Liver (tissue), 8 donors: ENCODE measurements at regions not wholly inside any gene's neighbourhood (a gene's known extent, or its start where the extent isn't known, plus 50 kb on each side); places are given as distances from the start of the nearest gene placed in this dataset.

Source experiments
- DNase-seq: peaks from one replicate; pipeline ENCODE4 v3.0.0-alpha.2; 2017; ENCODE audit warnings: low spot score
- H3K27ac ChIP-seq, 2 donors: one replicate each; pipeline ENCODE4 v1.7.0; 2013; ENCODE audit warnings: inconsistent platforms in 2 of 2, low read length in 2 of 2, control low read depth in 1 of 2, low read depth in 1 of 2, mild to moderate bottlenecking in 1 of 2
- H3K27me3 ChIP-seq, 4 donors: one replicate each; pipeline versions ENCODE4 v1.6.1 to v1.7.0; 2013; ENCODE audit warnings: low read length in 3 of 4, inconsistent platforms in 1 of 4, mild to moderate bottlenecking in 1 of 4, moderate library complexity in 1 of 4; ENCODE audit not compliant: control insufficient read depth in 4 of 4, insufficient read depth in 4 of 4
- H3K36me3 ChIP-seq, 4 donors: one replicate each; pipeline versions ENCODE4 v1.6.1 to v1.7.0; 2013; ENCODE audit warnings: low read length in 3 of 4, mild to moderate bottlenecking in 3 of 4, low read depth in 1 of 4, moderate library complexity in 1 of 4; ENCODE audit not compliant: control insufficient read depth in 4 of 4, insufficient read depth in 3 of 4
- H3K4me1 ChIP-seq, 4 donors: one replicate each; pipeline versions ENCODE4 v1.6.1 to v1.7.0; 2013; ENCODE audit warnings: low read length in 3 of 4, mild to moderate bottlenecking in 3 of 4, moderate library complexity in 1 of 4; ENCODE audit not compliant: control insufficient read depth in 4 of 4, insufficient read depth in 4 of 4
- H3K4me3 ChIP-seq, 3 donors: one replicate each; pipeline versions ENCODE4 v1.6.1 to v1.7.0; 2013; ENCODE audit warnings: low read length in 3 of 3, control low read depth in 1 of 3, low read depth in 1 of 3, mild to moderate bottlenecking in 1 of 3
- H3K9ac ChIP-seq, 2 donors: one replicate each; pipeline ENCODE4 v1.7.0; 2013; ENCODE audit warnings: low read length in 2 of 2, mild to moderate bottlenecking in 2 of 2, moderate library complexity in 2 of 2, control low read depth in 1 of 2, low read depth in 1 of 2
- H3K9me3 ChIP-seq, 4 donors: one replicate each; pipeline versions ENCODE4 v1.6.1 to v1.7.0; 2013; ENCODE audit warnings: low read length in 3 of 4; ENCODE audit not compliant: control insufficient read depth in 4 of 4
- FOXA2 ChIP-seq: IDR thresholded peaks from 2 replicates; pipeline ENCODE4 v1.6.1; 2016; ENCODE audit warnings: antibody characterized with exemption
- GABPA ChIP-seq, 2 donors: IDR thresholded peaks in 1 of 2; conservative IDR thresholded peaks in 1 of 2; 2 replicates each; pipeline ENCODE4 v1.6.1; 2016; ENCODE audit warnings: antibody characterized with exemption in 2 of 2, mild to moderate bottlenecking in 1 of 2, moderate library complexity in 1 of 2
- HNF4A ChIP-seq, 2 donors: conservative IDR thresholded peaks; 2 replicates each; pipeline ENCODE4 v1.6.1; 2016; ENCODE audit warnings: antibody characterized with exemption in 2 of 2, mild to moderate bottlenecking in 2 of 2
- HNF4G ChIP-seq: IDR thresholded peaks from 2 replicates; pipeline ENCODE4 v1.6.1; 2016; ENCODE audit warnings: antibody characterized with exemption
- MAX ChIP-seq: IDR thresholded peaks from 2 replicates; pipeline ENCODE4 v1.6.1; 2016; ENCODE audit warnings: antibody characterized with exemption
- NR2F2 ChIP-seq: IDR thresholded peaks from 2 replicates; pipeline ENCODE4 v1.6.1; 2016; ENCODE audit warnings: antibody characterized with exemption
- RAD21 ChIP-seq, 2 donors: IDR thresholded peaks; 2 replicates each; pipeline ENCODE4 v1.6.1; 2016; ENCODE audit warnings: antibody characterized with exemption in 2 of 2, mild to moderate bottlenecking in 2 of 2
- RXRA ChIP-seq, 2 donors: IDR thresholded peaks; 2 replicates each; pipeline ENCODE4 v1.6.1; 2017 to 2018; ENCODE audit warnings: antibody characterized with exemption in 2 of 2, mild to moderate bottlenecking in 1 of 2
- SP1 ChIP-seq: IDR thresholded peaks from 2 replicates; pipeline ENCODE4 v1.6.1; 2018; ENCODE audit warnings: antibody characterized with exemption, mild to moderate bottlenecking
- YY1 ChIP-seq: IDR thresholded peaks from 2 replicates; pipeline ENCODE4 v1.6.1; 2016; ENCODE audit warnings: antibody characterized with exemption, mild to moderate bottlenecking
- WGBS: extraction: QIAGEN DNeasy Blood & Tissue Kit; methylation state at CpG from one replicate; pipeline ENCODE4 v1.1.7; 2013; 5-methylcytosine and 5-hydroxymethylcytosine counted together
- TF ChIP-seq, protein P1 (sequence below): fragments of 150-350 bp; IDR thresholded peaks from 2 replicates; pipeline ENCODE4 v1.5.1; 2017; ENCODE audit warnings: improper control_type of control experiment, low read depth, low read length; ENCODE audit not compliant: missing input control
- TF ChIP-seq, protein P2 (sequence below): IDR thresholded peaks from 2 replicates; pipeline ENCODE4 v1.6.1; 2016; ENCODE audit warnings: antibody characterized with exemption, mild to moderate bottlenecking
- donor health status: healthy.
- donor health status: healthy.
- donor health status: healthy.
- donor health status: healthy.
- donor health status: healthy.

- TF ChIP-seq YY1 = no peak
- TF ChIP-seq RAD21 (IDR thresholded peaks at IDR 0.05) = no peak
- TF ChIP-seq HNF4G = no peak
- TF ChIP-seq HNF4A (conservative IDR thresholded peaks at IDR 0.05) = no peak
Observed at GRCh38 chr4:156537286-156537685, 434.3 kb downstream of the PDGFC start (continued).

DNA sequence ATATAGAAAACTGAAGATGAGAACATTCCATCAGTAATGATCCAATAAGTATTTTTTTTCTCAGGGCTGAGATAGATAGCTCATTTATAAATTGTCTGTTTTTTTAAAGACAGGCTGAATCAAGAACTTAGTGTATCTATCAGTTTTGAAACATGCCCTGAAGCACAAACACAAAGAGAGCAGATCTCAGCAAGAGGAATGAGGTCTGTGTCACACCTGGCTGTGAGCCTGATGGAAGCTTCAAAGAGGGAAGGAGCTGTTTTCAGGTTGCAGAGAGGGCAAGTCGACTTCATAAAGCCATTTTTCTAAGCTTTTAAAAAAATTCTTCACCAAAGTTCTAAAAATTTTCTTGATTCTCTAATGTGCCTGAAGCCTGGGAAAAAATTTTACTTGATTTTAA is 434.9 kb downstream of the PDGFC start:
- no peak for DNase-seq
- WGBS = 54% methylated on average over 1 of the region's 1 CpG

DNA sequence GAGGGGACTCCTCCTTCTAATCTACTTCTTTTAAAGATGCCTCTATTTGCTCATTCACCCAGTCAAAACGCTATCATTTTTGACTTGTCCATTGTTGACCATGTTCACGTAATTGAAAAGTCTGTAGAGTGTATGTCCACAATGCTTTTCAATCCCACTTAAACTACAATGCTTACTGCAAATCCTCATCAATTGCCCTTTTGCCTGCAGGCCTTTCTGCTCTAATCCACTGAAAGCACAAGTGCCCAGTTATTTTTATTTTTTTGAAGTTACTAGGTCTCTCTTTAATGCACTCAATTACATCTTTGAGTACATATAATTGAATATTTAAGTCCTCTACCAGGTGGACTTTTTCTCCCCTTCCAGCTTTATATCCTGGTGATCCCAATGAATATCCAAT is 437.4 kb downstream of the PDGFC start:
- Histone ChIP-seq H3K4me3 (no peak overlapping the region), H3K36me3 (no peaks in the 10 kb centered on the region), H3K9me3 (no peaks in the 10 kb centered on the region), H3K4me1 (no peaks in the 10 kb centered on the region), H3K27me3 (peaks cover 0 to 3% (median 0%) of the 10 kb centered on the region in 4 donors), H3K9ac (no peak overlapping the region), H3K27ac (no peak overlapping the region)
- WGBS = 82% methylated on average over 2 of the region's 2 CpGs
- TF ChIP-seq, protein P1, sequence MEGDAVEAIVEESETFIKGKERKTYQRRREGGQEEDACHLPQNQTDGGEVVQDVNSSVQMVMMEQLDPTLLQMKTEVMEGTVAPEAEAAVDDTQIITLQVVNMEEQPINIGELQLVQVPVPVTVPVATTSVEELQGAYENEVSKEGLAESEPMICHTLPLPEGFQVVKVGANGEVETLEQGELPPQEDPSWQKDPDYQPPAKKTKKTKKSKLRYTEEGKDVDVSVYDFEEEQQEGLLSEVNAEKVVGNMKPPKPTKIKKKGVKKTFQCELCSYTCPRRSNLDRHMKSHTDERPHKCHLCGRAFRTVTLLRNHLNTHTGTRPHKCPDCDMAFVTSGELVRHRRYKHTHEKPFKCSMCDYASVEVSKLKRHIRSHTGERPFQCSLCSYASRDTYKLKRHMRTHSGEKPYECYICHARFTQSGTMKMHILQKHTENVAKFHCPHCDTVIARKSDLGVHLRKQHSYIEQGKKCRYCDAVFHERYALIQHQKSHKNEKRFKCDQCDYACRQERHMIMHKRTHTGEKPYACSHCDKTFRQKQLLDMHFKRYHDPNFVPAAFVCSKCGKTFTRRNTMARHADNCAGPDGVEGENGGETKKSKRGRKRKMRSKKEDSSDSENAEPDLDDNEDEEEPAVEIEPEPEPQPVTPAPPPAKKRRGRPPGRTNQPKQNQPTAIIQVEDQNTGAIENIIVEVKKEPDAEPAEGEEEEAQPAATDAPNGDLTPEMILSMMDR = no peak
- TF ChIP-seq YY1 (no peak), RAD21 (IDR thresholded peaks at IDR 0.05) (no peak), NR2F2 (no peak), SP1 (no peak), FOXA2 (no peak)
- TF ChIP-seq, protein P2, sequence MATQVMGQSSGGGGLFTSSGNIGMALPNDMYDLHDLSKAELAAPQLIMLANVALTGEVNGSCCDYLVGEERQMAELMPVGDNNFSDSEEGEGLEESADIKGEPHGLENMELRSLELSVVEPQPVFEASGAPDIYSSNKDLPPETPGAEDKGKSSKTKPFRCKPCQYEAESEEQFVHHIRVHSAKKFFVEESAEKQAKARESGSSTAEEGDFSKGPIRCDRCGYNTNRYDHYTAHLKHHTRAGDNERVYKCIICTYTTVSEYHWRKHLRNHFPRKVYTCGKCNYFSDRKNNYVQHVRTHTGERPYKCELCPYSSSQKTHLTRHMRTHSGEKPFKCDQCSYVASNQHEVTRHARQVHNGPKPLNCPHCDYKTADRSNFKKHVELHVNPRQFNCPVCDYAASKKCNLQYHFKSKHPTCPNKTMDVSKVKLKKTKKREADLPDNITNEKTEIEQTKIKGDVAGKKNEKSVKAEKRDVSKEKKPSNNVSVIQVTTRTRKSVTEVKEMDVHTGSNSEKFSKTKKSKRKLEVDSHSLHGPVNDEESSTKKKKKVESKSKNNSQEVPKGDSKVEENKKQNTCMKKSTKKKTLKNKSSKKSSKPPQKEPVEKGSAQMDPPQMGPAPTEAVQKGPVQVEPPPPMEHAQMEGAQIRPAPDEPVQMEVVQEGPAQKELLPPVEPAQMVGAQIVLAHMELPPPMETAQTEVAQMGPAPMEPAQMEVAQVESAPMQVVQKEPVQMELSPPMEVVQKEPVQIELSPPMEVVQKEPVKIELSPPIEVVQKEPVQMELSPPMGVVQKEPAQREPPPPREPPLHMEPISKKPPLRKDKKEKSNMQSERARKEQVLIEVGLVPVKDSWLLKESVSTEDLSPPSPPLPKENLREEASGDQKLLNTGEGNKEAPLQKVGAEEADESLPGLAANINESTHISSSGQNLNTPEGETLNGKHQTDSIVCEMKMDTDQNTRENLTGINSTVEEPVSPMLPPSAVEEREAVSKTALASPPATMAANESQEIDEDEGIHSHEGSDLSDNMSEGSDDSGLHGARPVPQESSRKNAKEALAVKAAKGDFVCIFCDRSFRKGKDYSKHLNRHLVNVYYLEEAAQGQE = no peak
- no peak for DNase-seq

More for the DNA sequence above, 434.9 kb downstream of the PDGFC start:
- Histone ChIP-seq H3K9me3 (no peaks in the 10 kb centered on the region), H3K27ac (no peak overlapping the region), H3K27me3 (peaks cover 0 to 3% (median 0%) of the 10 kb centered on the region in 4 donors), H3K9ac (no peak overlapping the region), H3K36me3 (no peaks in the 10 kb centered on the region), H3K4me3 (no peak overlapping the region), H3K4me1 (no peaks in the 10 kb centered on the region)
- TF ChIP-seq FOXA2 = no peak
- TF ChIP-seq MAX = no peak
- TF ChIP-seq RAD21 (IDR thresholded peaks at IDR 0.05) = no peak
- TF ChIP-seq RXRA (IDR thresholded peaks at IDR 0.05) = no peak
- no peak for TF ChIP-seq GABPA (IDR thresholded peaks at IDR 0.05 in 1 of 2, conservative IDR thresholded peaks at IDR 0.05 in 1 of 2)
- TF ChIP-seq HNF4A (conservative IDR thresholded peaks at IDR 0.05) = no peak
